Breast epithelium (tissue), 3 donors: ENCODE measurements at regions not wholly inside any gene's neighbourhood (a gene's known extent, or its start where the extent isn't known, plus 50 kb on each side); places are given as distances from the start of the nearest gene placed in this dataset.

ENCODE experiments used
- CTCF ChIP-seq, 3 donors: fragments of 450-650 bp; IDR thresholded peaks; one replicate each; pipeline ENCODE4 v1.5.1; 2016 to 2017; ENCODE audit warnings: antibody characterized with exemption in 3 of 3, mild to moderate bottlenecking in 3 of 3, moderate library complexity in 3 of 3
- POLR2AphosphoS5 ChIP-seq, 3 donors: sonication (generic); formaldehyde crosslinking; IDR thresholded peaks; one replicate each; pipeline ENCODE4 v1.6.1; 2017; ENCODE audit warnings: antibody characterized with exemption in 3 of 3

GRCh38 chr4:81528200-81528599 lies 56.5 kb upstream of the RASGEF1B start:
- TF ChIP-seq CTCF (IDR thresholded peaks at IDR 0.05) (no peak), POLR2AphosphoS5 (IDR thresholded peaks at IDR 0.05) (no peak)
